Suppressor macrophage treated with lipopolysaccharide for 1 hour (primary cell): ENCODE measurements at regions not wholly inside any gene's neighbourhood (a gene's known extent, or its start where the extent isn't known, plus 50 kb on each side); places are given as distances from the start of the nearest gene placed in this dataset.
"Not testable (repeated sequence)": the region's sequence is repeated elsewhere in the genome, so short reads cannot be mapped to it uniquely, and the experiment has no call there.

Experiments used
- DNase-seq, 3 donors: peaks; one replicate each; pipeline ENCODE4 v3.0.0-alpha.2; 2020 to 2022

GRCh38 chr12:124471828-124472227 lies 95.6 kb downstream of the NCOR2 start:
- DNase-seq: no peak

DNA sequence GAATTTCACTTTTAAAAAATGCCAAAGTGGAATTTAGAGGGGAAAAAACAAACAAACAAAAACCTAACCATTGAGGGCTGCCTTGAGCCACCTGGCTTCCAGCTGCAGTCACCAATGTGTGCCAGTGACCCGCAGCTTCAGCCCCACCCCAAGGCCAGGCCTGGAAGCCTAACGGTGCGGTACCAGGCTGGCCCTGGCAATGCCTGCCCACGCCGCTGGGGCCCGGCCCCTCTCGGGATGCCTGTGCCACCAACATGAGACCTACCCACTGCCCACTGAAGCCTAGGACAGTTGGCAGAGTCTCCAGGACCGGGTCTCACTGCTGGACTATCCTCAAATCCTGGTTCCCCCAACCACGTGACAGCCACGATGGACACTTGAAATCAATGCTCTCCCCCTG lies 96.6 kb downstream of the NCOR2 start:
- no peak for DNase-seq

- no peak for DNase-seq
These were observed 97.3 kb downstream of the NCOR2 start for GRCh38 chr12:124470139-124470538.

GRCh38 chr12:124469193-124469888 lies 98.1 kb downstream of the NCOR2 start:
- DNase-seq: peak; percentile 30 to 38 (median 34)

DNA sequence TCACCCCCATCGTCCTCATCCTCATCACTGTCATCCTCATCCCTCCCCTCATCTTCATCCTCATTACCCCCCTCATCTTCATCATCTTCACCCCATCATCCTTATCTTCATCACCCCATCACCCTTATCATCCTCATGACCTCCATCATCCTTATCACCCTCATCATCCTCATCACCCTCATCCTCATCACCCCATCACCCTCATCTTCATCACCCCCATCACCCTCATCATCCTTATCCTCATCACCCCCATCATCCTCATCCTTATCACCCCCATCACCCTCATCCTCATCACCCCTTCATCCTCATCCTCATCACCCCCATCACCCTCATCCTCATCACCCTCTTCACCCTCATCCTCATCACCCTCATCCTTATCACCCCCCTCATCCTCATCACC lies 99.9 kb downstream of the NCOR2 start:
- DNase-seq: not testable (repeated sequence)

DNA sequence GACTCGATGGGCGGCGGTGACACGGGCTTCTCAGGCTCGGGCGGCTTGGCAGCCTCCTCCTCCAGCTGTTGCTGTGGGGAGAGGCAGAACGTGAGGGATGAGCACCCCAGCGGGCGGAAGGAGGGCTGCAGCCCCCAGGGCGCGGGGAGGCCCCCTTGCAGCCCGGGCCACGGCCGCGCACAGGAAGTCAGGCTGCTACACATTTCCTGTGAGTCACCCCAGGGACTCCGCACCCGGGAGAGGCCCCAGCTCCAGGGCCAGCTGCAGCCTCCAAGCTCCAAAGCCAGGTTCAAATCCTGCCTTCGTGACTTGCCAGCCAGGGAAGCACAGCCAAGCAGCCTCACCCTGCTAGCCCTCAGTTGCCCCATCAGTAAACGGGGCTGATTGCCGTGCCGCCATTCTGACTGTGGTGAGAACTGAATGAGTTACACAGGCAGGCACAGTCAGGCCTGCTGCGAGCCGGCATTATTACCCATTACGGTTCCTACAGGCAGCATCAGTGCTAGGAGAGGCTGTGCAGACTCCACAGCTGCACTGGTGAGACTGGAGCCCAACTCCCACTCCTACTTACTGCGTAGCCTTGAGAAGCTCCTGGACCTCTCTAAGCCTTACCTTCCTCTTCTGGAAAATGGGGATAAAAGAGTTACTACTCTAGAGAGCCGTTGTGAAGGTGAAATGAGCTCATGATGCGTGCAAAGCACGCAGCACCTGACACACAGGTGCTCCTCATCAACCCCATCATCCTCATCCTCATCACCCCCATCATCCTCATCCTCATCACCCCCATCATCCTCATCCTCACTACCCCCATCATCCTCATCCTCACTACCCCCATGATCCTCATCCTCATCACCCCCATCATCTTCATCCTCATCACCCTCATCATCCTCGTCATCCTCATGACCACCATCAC lies 100.9 kb downstream of the NCOR2 start:
- peak; percentile 94 to 96 (median 95) for DNase-seq

DNA sequence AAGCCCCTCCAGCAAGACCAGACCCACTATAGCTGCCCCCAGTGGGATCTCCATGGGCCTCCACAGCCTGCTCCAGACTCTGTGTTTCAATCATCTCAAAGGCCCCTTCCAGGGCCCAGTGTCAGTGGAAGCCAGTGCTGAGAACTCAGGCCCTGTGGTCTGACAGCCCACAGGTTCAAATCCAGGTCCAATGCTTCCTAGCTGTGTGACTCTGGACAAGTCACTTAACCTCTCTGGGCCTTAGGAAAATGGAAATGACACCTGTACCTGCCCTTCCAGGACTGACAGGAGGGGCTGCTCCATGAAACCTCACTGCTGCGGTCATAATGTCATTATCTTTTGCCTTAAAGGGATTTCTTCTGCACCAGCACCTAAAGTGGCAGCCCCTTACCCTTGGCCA lies 101.9 kb downstream of the NCOR2 start:
- DNase-seq: no peak

DNA sequence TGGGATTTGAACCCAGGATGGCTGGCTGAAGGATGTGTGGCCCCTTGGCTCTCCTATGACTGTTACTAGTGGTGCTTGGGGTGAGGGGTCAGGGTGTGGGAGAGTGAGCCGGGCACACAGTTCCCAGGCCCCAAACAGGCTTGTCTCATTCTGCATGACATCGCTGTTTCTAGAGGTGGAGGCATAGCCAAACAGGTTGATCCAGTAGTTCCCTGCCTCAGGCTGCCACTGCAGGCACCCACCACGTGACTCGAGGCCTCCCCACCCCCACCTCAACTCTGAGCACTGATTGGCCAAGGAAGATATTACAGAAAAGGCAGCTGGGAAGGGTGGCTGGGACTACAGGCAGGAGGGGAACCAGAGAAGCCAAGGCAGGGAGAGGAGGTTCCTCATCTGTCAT lies 102.6 kb downstream of the NCOR2 start:
- no peak for DNase-seq

- peak in 2 of 3 donors; percentile 23 to 41 for DNase-seq
These were observed 103.3 kb downstream of the NCOR2 start for GRCh38 chr12:124464062-124464461.

DNA sequence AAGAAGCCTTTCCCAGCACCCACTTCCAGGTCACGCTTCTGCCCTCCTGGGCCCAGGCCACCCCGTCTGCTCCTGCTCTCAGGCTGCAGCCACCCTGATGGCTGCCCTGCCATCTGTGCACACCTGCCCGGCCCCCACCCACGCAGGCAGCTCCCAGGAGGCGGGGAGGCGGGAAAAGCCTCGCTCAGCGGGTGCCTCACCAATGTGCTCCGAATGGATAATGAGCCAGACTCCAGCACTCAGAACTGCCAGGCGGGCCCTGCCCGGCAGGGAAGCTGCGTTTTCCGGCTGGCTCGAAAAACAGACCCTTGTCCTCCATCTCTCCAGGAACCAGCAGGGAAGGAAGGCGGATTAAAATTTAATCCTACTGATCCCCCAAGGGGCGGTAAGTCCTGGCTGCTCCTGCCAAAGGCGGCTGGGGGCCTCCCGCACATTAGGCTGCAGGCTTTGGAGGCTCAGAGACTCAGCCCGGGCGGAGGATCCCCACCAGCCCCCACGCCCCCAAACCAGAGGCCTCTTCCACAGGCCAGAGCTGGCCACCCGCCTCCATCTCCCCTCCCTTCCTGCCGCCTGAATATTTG lies 104.0 kb downstream of the NCOR2 start:
- DNase-seq: no peak

- DNase-seq: no peak
These were observed 104.7 kb downstream of the NCOR2 start for GRCh38 chr12:124462750-124463149.

DNA sequence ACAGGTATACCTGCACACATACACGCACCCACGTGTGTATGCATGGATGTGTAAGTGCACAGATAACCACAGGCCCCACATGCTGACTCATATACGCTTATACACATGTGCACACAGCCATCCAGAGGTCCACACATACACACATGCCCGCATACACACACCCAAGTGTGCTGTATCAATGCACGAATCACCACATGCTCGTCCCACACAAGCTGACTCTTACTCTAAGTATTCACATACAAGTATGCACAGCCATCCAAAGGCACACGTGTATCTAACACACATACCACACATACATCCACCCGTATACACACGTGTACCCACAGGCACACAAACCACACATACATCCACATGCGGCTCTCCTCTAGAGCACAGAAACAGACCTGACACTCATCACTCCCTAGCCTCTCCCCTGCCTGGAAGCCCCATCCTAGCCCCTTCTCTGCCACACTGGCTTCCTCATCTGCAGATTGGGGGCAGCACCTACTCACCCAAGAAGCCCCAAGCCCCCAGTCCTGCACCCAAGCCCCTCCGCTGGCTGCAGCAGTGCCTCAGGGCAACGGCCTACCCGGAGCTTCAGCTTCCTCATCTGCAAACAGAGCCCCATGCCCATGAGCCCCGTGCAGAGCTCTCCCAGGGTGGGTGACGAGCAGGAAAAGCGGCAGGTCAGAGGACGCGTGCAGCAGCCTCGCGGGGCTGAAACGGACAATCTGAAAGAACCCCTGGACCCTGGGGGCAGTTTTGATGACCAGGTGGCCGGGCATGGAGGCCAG lies 105.4 kb downstream of the NCOR2 start:
- DNase-seq: no peak

- no peak for DNase-seq
These were observed 106.2 kb downstream of the NCOR2 start for GRCh38 chr12:124461241-124461673.

- DNase-seq: no peak
These were observed 106.6 kb downstream of the NCOR2 start for GRCh38 chr12:124460771-124461170.

GRCh38 chr12:124459852-124460645 lies 107.4 kb downstream of the NCOR2 start:
- DNase-seq: no peak

- no peak for DNase-seq
These were observed 108.2 kb downstream of the NCOR2 start for GRCh38 chr12:124458992-124459851.

GRCh38 chr12:124458220-124458991 lies 109.0 kb downstream of the NCOR2 start:
- DNase-seq: no peak

- DNase-seq: peak; percentile 96 to 98 (median 97)
These were observed 109.9 kb downstream of the NCOR2 start for GRCh38 chr12:124457287-124458219.

DNA sequence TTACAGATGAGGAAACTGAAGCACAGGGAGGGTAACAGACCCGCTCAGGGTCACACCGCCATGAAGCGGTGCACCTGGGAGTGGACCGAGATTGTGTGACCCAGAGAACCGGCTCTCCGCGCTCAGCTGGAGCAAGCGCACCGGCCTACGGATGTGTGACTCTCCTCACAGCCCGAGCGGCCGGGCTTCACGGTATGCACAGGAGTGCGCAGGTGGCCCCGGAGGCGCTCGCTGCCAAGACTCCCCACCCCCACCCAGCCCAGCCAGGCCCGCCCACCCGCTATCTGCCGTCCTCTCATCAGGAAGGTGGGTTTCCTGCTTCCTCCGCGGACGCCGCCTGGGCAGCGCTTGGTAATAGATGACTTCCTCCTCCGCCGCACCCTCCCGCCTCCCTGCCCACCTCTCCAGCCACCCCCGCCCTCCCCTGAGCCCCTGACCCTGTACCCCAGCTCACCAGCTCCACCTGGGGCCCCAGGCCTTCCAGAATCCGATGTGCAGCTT lies 110.7 kb downstream of the NCOR2 start:
- peak in 2 of 3 donors; percentile 32 to 45 for DNase-seq
